GM12878 (cell line): ENCODE measurements at regions not wholly inside any gene's neighbourhood (a gene's known extent, or its start where the extent isn't known, plus 50 kb on each side); places are given as distances from the start of the nearest gene placed in this dataset.

ENCODE experiments used
- ATAC-seq: fragments of 200-7000 bp; cut with Tn5 transposase; 3 replicates; pipeline ENCODE4 v1.9.1; 2020; ENCODE audit warnings: mild to moderate bottlenecking, moderate library complexity
- BruUV-seq: library from RNA; stranded (reverse); fragments of 400-500 nt; replicated peaks from 2 replicates; lab custom pipeline; 2021; lab: Mats Ljungman, UMichigan
- CTCF ChIA-PET: fragments of 300-600 bp; sonication (Branson Sonifier 250); formaldehyde crosslinking; extraction: SDS; loops from one replicate; lab custom pipeline; 2021; ENCODE audit warnings: inconsistent platforms; lab: Yijun Ruan, JAX
- POLR2A ChIA-PET: fragments of 350-600 bp; formaldehyde crosslinking; extraction: SDS; loops from one replicate; lab custom pipeline; 2021; ENCODE audit warnings: inconsistent platforms; lab: Charles Lee
- RAD21 ChIA-PET: fragments of 300-600 bp; sonication (Branson Sonifier 250); formaldehyde crosslinking; loops from one replicate; lab custom pipeline; 2023; ENCODE audit warnings: antibody characterized with exemption; ENCODE audit not compliant: unreplicated experiment; lab: Charles Lee
- SMC1A ChIA-PET: fragments of 300-600 bp; sonication (Branson Sonifier 250); formaldehyde crosslinking; loops from one replicate; lab custom pipeline; 2023; ENCODE audit not compliant: unreplicated experiment, uncharacterized antibody; lab: Charles Lee
- DNase-seq: peaks from one replicate; pipeline ENCODE4 v3.0.0-alpha.2; 2011; ENCODE audit warnings: low read depth, low spot score
- FAIRE-seq: peaks from 3 replicates; lab custom pipeline; 2011; peaks lifted over from hg19 to GRCh38; lab: Jason Lieb, UNC
- H2AFZ ChIP-seq: 2 replicates; pipeline ENCODE4 v1.6.0; 2011; ENCODE audit warnings: low read depth, low read length, control low read depth; ENCODE audit not compliant: control insufficient read depth
- H3K27ac ChIP-seq: 2 replicates; pipeline ENCODE4 v1.5.1; 2011; ENCODE audit warnings: control low read depth; ENCODE audit not compliant: control insufficient read depth, insufficient read depth
- H3K27me3 ChIP-seq, 2 experiments: replicated peaks in 1 of 2; 2 replicates each; pipeline versions ENCODE4 v1.6.0 to v1.6.1; 2011; ENCODE audit warnings: low read length in 1 of 2; ENCODE audit not compliant: control insufficient read depth in 2 of 2, insufficient read depth in 2 of 2
- H3K36me3 ChIP-seq, 2 experiments: 2 replicates each; pipeline ENCODE4 v1.5.1; 2011; ENCODE audit warnings: low read length in 1 of 2; ENCODE audit not compliant: control insufficient read depth in 2 of 2, insufficient read depth in 2 of 2
- H3K4me1 ChIP-seq: 2 replicates; pipeline ENCODE4 v1.6.1; 2011; ENCODE audit warnings: mild to moderate bottlenecking, low read length, moderate library complexity, mixed read lengths; ENCODE audit not compliant: control insufficient read depth, insufficient read depth
- H3K4me2 ChIP-seq: 2 replicates; pipeline ENCODE4 v1.6.0; 2011; ENCODE audit warnings: control low read depth; ENCODE audit not compliant: control insufficient read depth, insufficient read depth
- H3K4me3 ChIP-seq: fragments of 200-600 bp; sonication (generic); 2 replicates; pipeline ENCODE4 v1.5.1; 2016
- H3K79me2 ChIP-seq: 2 replicates; pipeline ENCODE4 v1.6.0; 2011; ENCODE audit warnings: low read length; ENCODE audit not compliant: control insufficient read depth, insufficient read depth
- H3K9ac ChIP-seq: 2 replicates; pipeline ENCODE4 v1.8.0; 2011; ENCODE audit warnings: low read length, control low read depth, mixed read lengths; ENCODE audit not compliant: control insufficient read depth, insufficient read depth
- H3K9me3 ChIP-seq: replicated peaks from 3 replicates; pipeline ENCODE4 v1.5.1; 2011; ENCODE audit warnings: mild to moderate bottlenecking, low read length; ENCODE audit not compliant: control insufficient read depth, insufficient read depth
- H4K20me1 ChIP-seq: 2 replicates; pipeline ENCODE4 v1.6.0; 2011; ENCODE audit not compliant: control insufficient read depth, insufficient read depth
- ATF7 ChIP-seq: fragments of 450-650 bp; IDR thresholded peaks from 2 replicates; pipeline ENCODE4 v1.6.1; 2016; ENCODE audit warnings: low read depth, mild to moderate bottlenecking
- BCL11A ChIP-seq: IDR thresholded peaks from 2 replicates; pipeline ENCODE4 v1.6.1; 2011; ENCODE audit warnings: low read depth, low read length
- CREM ChIP-seq: IDR thresholded peaks from 2 replicates; pipeline ENCODE4 v1.6.1; 2014; ENCODE audit warnings: antibody characterized with exemption, low read depth
- PAX8 ChIP-seq: fragments of 450-650 bp; IDR thresholded peaks from 2 replicates; pipeline ENCODE4 v1.6.1; 2017; ENCODE audit warnings: mild to moderate bottlenecking, moderate library complexity
- SMC3 ChIP-seq: IDR thresholded peaks from 2 replicates; pipeline ENCODE4 v1.6.1; 2011; ENCODE audit warnings: low read length, improper control_type of control experiment, borderline replicate concordance
- SRF ChIP-seq, 2 experiments: IDR thresholded peaks; 2 replicates each; pipeline ENCODE4 v1.6.1; 2011; ENCODE audit warnings: low read depth in 2 of 2, low read length in 2 of 2, mild to moderate bottlenecking in 1 of 2, moderate library complexity in 1 of 2
- STAT3 ChIP-seq: IDR thresholded peaks from 2 replicates; pipeline ENCODE4 v1.6.1; 2011; ENCODE audit warnings: low read depth, low read length, improper control_type of control experiment
- SUPT20H ChIP-seq: IDR thresholded peaks from 2 replicates; pipeline ENCODE4 v1.6.1; 2011; ENCODE audit warnings: low read depth, mild to moderate bottlenecking, low read length, moderate library complexity, borderline replicate concordance; ENCODE audit not compliant: control insufficient read depth
- TARDBP ChIP-seq: IDR thresholded peaks from 2 replicates; pipeline ENCODE4 v1.6.1; 2016; ENCODE audit warnings: borderline replicate concordance
- YBX1 ChIP-seq: fragments of 450-650 bp; IDR thresholded peaks from 2 replicates; pipeline ENCODE4 v1.6.1; 2016; ENCODE audit warnings: antibody characterized with exemption
- WGBS: methylation state at CpG from one replicate; pipeline ENCODE4 v1.1.6; 2016; ENCODE audit warnings: low lambda C conversion rate; ENCODE audit not compliant: insufficient replicate concordance, insufficient coverage; ENCODE audit errors: missing lambda C conversion rate; 5-methylcytosine and 5-hydroxymethylcytosine counted together
- in situ Hi-C: fragments of 300-500 bp; cut with MboI; formaldehyde crosslinking; loops from 9 replicates; pipeline ENCODE4 v1.14.3; 2018; ENCODE audit warnings: mixed read lengths
- intact Hi-C: fragments of 100-400 bp; cut with micrococcal nuclease; formaldehyde crosslinking; loops from one replicate; pipeline ENCODE4 v1.14.2; 2022; ENCODE audit not compliant: unreplicated experiment
- TF ChIP-seq, protein P1 (sequence below): fragments of 450-650 bp; IDR thresholded peaks from 2 replicates; pipeline ENCODE4 v1.6.1; 2016; ENCODE audit warnings: mild to moderate bottlenecking
- TF ChIP-seq, protein P2 (sequence below): fragments of 450-650 bp; IDR thresholded peaks from 2 replicates; pipeline ENCODE4 v1.6.1; 2018; ENCODE audit warnings: borderline replicate concordance, mild to moderate bottlenecking; ENCODE audit not compliant: partially characterized antibody

DNA sequence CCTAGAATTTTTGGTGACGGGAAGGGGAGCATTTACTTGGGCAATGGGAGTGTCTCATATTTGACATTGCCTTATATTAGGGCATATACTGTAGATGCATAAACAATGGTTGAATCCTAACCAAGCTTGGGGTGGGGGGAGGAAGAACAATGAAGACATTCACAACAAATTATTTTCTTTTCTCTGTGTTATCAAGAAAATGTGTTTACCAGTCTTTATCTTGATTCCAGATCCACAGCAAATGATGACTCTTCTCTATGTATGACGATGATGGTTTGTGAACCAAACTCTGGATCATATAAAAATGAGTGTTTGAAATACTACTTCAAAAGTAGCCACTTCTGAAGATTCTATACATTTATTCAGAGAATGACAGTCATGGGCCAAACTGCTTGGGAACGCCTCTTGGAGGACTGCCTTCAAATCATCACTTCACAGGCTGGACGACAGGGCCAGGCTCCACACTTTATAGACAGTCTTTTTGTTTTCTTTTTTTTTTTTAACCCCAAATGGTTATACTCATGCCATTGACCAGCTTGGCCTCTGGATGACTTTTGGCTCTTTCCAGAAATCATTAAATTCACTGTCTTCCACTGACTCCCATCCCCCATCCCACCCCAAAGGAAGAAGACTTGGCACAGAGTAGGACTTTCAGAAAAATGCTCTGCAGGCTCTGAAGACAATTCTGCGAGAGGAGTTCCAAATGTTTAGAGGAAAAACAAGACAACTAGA is 123.8 kb upstream of the LIFR start:
- H3K4me3 ChIP-seq, result no peak overlapping the region
- CTCF ChIA-PET, result interaction anchor here (1.6 kb wide), 1 partner anchor 239 kb away, joined by 3 read pairs; no protein-coding TSS in a partner anchor
- intact Hi-C loops (no loop called here), in situ Hi-C loops (no loop called here)
- TF ChIP-seq PAX8, result no peak
- no peak for TF ChIP-seq TARDBP
- TF ChIP-seq CREM, result no peak
- no peak for TF ChIP-seq BCL11A
- TF ChIP-seq SUPT20H, result no peak
- FAIRE-seq (no peak), ATAC-seq (no peak), DNase-seq (no peak)
- 25% methylated on average over 5 of the region's 5 CpGs for WGBS
- POLR2A ChIA-PET, result no interaction called here
- H3K4me2 ChIP-seq, result no peak overlapping the region
- no peak overlapping the region for H3K9ac ChIP-seq
- no peaks in the 10 kb centered on the region for H3K36me3 ChIP-seq
- no peaks in the 10 kb centered on the region for H3K27me3 ChIP-seq
- H3K4me1 ChIP-seq, result no peaks in the 10 kb centered on the region
- H3K79me2 ChIP-seq, result no peaks in the 10 kb centered on the region
- H2AFZ ChIP-seq, result no peak overlapping the region
- SMC1A ChIA-PET, result no interaction called here
- no peak overlapping the region for H3K27ac ChIP-seq
- no peaks in the 10 kb centered on the region for H3K9me3 ChIP-seq
- H4K20me1 ChIP-seq, result no peaks in the 10 kb centered on the region
- RAD21 ChIA-PET, result no interaction called here
- BruUV-seq, result no TSS peak

DNA sequence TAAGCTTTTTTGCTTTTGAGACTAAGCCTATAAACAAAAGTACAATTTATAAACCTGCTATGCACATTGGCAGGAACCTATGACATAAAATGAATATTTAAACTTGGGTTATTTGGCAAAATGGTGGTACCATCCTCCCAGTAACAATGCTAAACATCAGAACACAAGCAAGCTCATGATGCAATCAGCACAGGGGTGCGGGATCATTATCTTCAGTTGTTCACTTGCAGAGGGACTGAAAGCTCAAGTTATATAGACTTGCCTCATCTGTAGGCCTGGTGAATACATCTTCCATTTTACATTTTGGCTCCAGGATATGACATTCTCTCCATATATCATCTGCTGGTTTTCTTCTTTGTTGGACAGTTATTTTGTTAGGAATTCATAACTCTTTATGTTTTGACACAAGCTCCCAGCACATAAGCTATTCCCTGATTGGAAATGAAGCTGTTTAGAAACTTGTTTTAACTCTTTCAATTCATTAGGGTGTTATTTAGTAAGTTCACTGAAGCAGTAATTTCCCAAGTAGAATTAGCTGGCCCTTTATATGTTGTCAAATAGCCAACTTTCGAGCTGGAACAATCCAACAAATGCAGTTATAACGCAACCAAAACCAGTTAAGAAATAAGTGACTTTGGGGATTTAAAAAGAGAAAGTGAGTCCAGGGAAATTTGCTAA is 124.7 kb upstream of the LIFR start:
- H3K79me2 ChIP-seq, result no peaks in the 10 kb centered on the region
- H3K27me3 ChIP-seq, result no peaks in the 10 kb centered on the region
- H3K4me2 ChIP-seq, result no peak overlapping the region
- no peaks in the 10 kb centered on the region for H4K20me1 ChIP-seq
- no peak for ATAC-seq
- no peak overlapping the region for H3K27ac ChIP-seq
- no peak overlapping the region for H3K9ac ChIP-seq
- no peaks in the 10 kb centered on the region for H3K36me3 ChIP-seq
- ChIA-PET CTCF (interaction anchor here (1.6 kb wide), 1 partner anchor 239 kb away, joined by 3 read pairs; no protein-coding TSS in a partner anchor), SMC1A (no interaction called here), RAD21 (no interaction called here), POLR2A (no interaction called here)
- in situ Hi-C loops, result no loop called here
- DNase-seq, result no peak
- no peaks in the 10 kb centered on the region for H3K4me1 ChIP-seq
- no TSS peak for BruUV-seq
- no peak overlapping the region for H3K4me3 ChIP-seq
- no peak for TF ChIP-seq SMC3
- no peak for TF ChIP-seq STAT3
- TF ChIP-seq, protein P1, sequence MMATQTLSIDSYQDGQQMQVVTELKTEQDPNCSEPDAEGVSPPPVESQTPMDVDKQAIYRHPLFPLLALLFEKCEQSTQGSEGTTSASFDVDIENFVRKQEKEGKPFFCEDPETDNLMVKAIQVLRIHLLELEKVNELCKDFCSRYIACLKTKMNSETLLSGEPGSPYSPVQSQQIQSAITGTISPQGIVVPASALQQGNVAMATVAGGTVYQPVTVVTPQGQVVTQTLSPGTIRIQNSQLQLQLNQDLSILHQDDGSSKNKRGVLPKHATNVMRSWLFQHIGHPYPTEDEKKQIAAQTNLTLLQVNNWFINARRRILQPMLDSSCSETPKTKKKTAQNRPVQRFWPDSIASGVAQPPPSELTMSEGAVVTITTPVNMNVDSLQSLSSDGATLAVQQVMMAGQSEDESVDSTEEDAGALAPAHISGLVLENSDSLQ, result no peak
- TF ChIP-seq, protein P2, sequence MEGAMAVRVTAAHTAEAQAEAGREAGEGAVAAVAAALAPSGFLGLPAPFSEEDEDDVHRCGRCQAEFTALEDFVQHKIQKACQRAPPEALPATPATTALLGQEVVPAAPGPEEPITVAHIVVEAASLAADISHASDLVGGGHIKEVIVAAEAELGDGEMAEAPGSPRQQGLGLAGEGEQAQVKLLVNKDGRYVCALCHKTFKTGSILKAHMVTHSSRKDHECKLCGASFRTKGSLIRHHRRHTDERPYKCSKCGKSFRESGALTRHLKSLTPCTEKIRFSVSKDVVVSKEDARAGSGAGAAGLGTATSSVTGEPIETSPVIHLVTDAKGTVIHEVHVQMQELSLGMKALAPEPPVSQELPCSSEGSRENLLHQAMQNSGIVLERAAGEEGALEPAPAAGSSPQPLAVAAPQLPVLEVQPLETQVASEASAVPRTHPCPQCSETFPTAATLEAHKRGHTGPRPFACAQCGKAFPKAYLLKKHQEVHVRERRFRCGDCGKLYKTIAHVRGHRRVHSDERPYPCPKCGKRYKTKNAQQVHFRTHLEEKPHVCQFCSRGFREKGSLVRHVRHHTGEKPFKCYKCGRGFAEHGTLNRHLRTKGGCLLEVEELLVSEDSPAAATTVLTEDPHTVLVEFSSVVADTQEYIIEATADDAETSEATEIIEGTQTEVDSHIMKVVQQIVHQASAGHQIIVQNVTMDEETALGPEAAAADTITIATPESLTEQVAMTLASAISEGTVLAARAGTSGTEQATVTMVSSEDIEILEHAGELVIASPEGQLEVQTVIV, result no peak
- no peak for TF ChIP-seq YBX1
- TF ChIP-seq SRF (IDR thresholded peaks at IDR 0.05; ENCODE audit: low read depth in 2 of 2, low read length in 2 of 2), result no peak
- no peak for TF ChIP-seq ATF7
- intact Hi-C loops, result no loop called here
- FAIRE-seq, result no peak
- no peak overlapping the region for H2AFZ ChIP-seq
- 54% methylated on average over 3 of the region's 3 CpGs for WGBS
- no peaks in the 10 kb centered on the region for H3K9me3 ChIP-seq
